Endothelial cell of umbilical vein (primary cell): ENCODE measurements at regions not wholly inside any gene's neighbourhood (a gene's known extent, or its start where the extent isn't known, plus 50 kb on each side); places are given as distances from the start of the nearest gene placed in this dataset.
"Not testable (repeated sequence)": the region's sequence is repeated elsewhere in the genome, so short reads cannot be mapped to it uniquely, and the experiment has no call there.

Experiments used
- CTCF ChIP-seq, 2 donors: IDR thresholded peaks; 1 replicate in 1 of 2; 2 replicates in 1 of 2; pipeline ENCODE4 v1.5.1; 2011; ENCODE audit warnings: low read length in 2 of 2, mild to moderate bottlenecking in 2 of 2, moderate library complexity in 2 of 2, control low read depth in 1 of 2, inconsistent platforms in 1 of 2, low read depth in 1 of 2; ENCODE audit not compliant: insufficient read depth in 1 of 2; ENCODE audit errors: extremely low read depth in 1 of 2
- EZH2 ChIP-seq: IDR thresholded peaks from 2 replicates; pipeline ENCODE4 v1.6.1; 2012; ENCODE audit warnings: borderline replicate concordance, low read depth, mild to moderate bottlenecking, moderate library complexity, low read length, inconsistent platforms; ENCODE audit not compliant: severe bottlenecking
- POLR2A ChIP-seq: IDR thresholded peaks from 2 replicates; pipeline ENCODE4 v1.6.1; 2012; ENCODE audit warnings: low read depth, mild to moderate bottlenecking, control low read depth, low read length
- POLR2AphosphoS5 ChIP-seq: IDR thresholded peaks from 2 replicates; pipeline ENCODE4 v1.6.1; 2012; ENCODE audit warnings: low read depth, mild to moderate bottlenecking, control low read depth, low read length, moderate library complexity; ENCODE audit not compliant: insufficient read depth

GRCh38 chr9:90226839-90227338 is 415.7 kb downstream of the DIRAS2 start:
- TF ChIP-seq CTCF (IDR thresholded peaks at IDR 0.05; ENCODE audit: extremely low read depth in 1 of 2, insufficient read depth in 1 of 2, low read depth in 1 of 2, low read length in 2 of 2); POLR2A; POLR2AphosphoS5; EZH2: not testable (repeated sequence)
